ENCODE measurements at regions not wholly inside any gene's neighbourhood (a gene's known extent, or its start where the extent isn't known, plus 50 kb on each side); places are given as distances from the start of the nearest gene placed in this dataset.
"Not testable (repeated sequence)": the region's sequence is repeated elsewhere in the genome, so short reads cannot be mapped to it uniquely, and the experiment has no call there.

GRCh38 chr13:30063892-30064291 lies 213.5 kb upstream of the UBL3 start:
- ATAC-seq (ENCODE audit: low read depth) (no peak), DNase-seq (ENCODE audit: low spot score) (no peak)
- Histone ChIP-seq H3K4me3 (ENCODE audit: severe bottlenecking) (no peak overlapping the region), H3K4me1 (ENCODE audit: insufficient read depth, poor library complexity, severe bottlenecking) (no peaks in the 10 kb centered on the region), H3K27me3 (ENCODE audit: insufficient read depth, poor library complexity, severe bottlenecking) (no peaks in the 10 kb centered on the region), H3K9me3 (ENCODE audit: severe bottlenecking) (no peaks in the 10 kb centered on the region), H3K27ac (ENCODE audit: poor library complexity, severe bottlenecking) (no peak overlapping the region), H3K36me3 (ENCODE audit: low read depth) (no peaks in the 10 kb centered on the region)
- TF ChIP-seq CTCF (IDR thresholded peaks at IDR 0.05; ENCODE audit: poor library complexity, severe bottlenecking), result no peak

- DNase-seq (ENCODE audit: low spot score), result no peak
- H3K27me3 ChIP-seq (ENCODE audit: insufficient read depth, poor library complexity, severe bottlenecking), result no peaks in the 10 kb centered on the region
These were observed 210.8 kb upstream of the UBL3 start for GRCh38 chr13:30061217-30061616.

DNA sequence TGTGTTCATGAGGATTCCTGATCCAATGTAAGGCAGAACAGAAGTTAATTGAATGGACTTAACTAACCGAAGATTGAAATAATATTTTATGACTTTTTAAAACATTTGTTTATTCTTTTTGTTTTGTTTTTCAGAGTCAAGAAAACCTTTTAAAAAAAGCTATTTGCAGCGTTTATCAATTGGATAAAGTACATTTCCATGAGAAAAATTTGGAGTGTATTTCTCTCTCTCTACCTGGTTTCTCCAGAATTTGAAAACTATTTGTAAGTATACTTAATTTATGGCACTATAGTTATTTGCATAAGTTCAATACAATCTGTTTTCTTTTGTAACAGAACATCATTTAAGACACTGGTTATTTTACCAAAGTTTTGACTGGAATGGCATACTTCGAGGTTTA lies 208.0 kb upstream of the UBL3 start:
- ATAC-seq (ENCODE audit: low read depth) (no peak), DNase-seq (ENCODE audit: low spot score) (no peak)
- Histone ChIP-seq H3K27me3 (ENCODE audit: insufficient read depth, poor library complexity, severe bottlenecking) (no peaks in the 10 kb centered on the region), H3K27ac (ENCODE audit: poor library complexity, severe bottlenecking) (no peak overlapping the region), H3K4me1 (ENCODE audit: insufficient read depth, poor library complexity, severe bottlenecking) (no peaks in the 10 kb centered on the region), H3K4me3 (ENCODE audit: severe bottlenecking) (no peak overlapping the region), H3K9me3 (ENCODE audit: severe bottlenecking) (no peaks in the 10 kb centered on the region), H3K36me3 (ENCODE audit: low read depth) (no peaks in the 10 kb centered on the region)
- no peak for TF ChIP-seq CTCF (IDR thresholded peaks at IDR 0.05; ENCODE audit: poor library complexity, severe bottlenecking)

More at GRCh38 chr13:30061217-30061616, 210.8 kb upstream of the UBL3 start:
- no peak overlapping the region for H3K27ac ChIP-seq (ENCODE audit: poor library complexity, severe bottlenecking)
- no peak for ATAC-seq (ENCODE audit: low read depth)
- H3K4me3 ChIP-seq (ENCODE audit: severe bottlenecking), result no peak overlapping the region
- no peaks in the 10 kb centered on the region for H3K36me3 ChIP-seq (ENCODE audit: low read depth)
- TF ChIP-seq CTCF (IDR thresholded peaks at IDR 0.05; ENCODE audit: poor library complexity, severe bottlenecking), result no peak
- H3K4me1 ChIP-seq (ENCODE audit: insufficient read depth, poor library complexity, severe bottlenecking), result no peaks in the 10 kb centered on the region
- no peaks in the 10 kb centered on the region for H3K9me3 ChIP-seq (ENCODE audit: severe bottlenecking)

- not testable (repeated sequence) for H3K4me1 ChIP-seq (ENCODE audit: insufficient read depth, poor library complexity, severe bottlenecking); H3K36me3 ChIP-seq (ENCODE audit: low read depth); H3K27me3 ChIP-seq (ENCODE audit: insufficient read depth, poor library complexity, severe bottlenecking); H3K27ac ChIP-seq (ENCODE audit: poor library complexity, severe bottlenecking); ATAC-seq (ENCODE audit: low read depth); H3K9me3 ChIP-seq (ENCODE audit: severe bottlenecking); DNase-seq (ENCODE audit: low spot score); H3K4me3 ChIP-seq (ENCODE audit: severe bottlenecking)
These were observed 204.1 kb upstream of the UBL3 start for GRCh38 chr13:30054546-30054945.

DNA sequence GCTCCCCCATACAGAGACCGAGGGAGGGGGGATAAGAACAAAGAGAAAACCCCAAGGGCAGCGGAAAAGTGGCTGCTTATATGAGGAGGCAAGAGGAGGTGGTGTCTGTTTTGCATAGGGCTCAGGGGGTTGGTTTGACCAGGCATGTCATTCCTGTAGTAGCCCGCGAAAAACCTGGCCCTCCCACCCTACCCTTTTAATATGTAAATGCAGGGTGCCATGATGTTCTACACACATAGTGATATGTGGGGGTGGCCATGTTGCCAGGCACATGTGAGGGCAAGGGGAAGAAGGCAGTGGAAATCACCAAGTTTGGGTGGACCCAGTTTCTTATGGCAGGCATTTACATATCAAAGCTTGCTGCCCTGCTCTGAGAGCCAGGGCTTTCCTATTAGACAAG lies 203.5 kb upstream of the UBL3 start:
- DNase-seq (ENCODE audit: low spot score), result no peak
- no peak overlapping the region for H3K4me3 ChIP-seq (ENCODE audit: severe bottlenecking)
- no peaks in the 10 kb centered on the region for H3K27me3 ChIP-seq (ENCODE audit: insufficient read depth, poor library complexity, severe bottlenecking)
- no peak for TF ChIP-seq CTCF (IDR thresholded peaks at IDR 0.05; ENCODE audit: poor library complexity, severe bottlenecking)
- no peaks in the 10 kb centered on the region for H3K9me3 ChIP-seq (ENCODE audit: severe bottlenecking)
- no peak overlapping the region for H3K27ac ChIP-seq (ENCODE audit: poor library complexity, severe bottlenecking)
- H3K4me1 ChIP-seq (ENCODE audit: insufficient read depth, poor library complexity, severe bottlenecking), result no peaks in the 10 kb centered on the region
- no peak for ATAC-seq (ENCODE audit: low read depth)
- H3K36me3 ChIP-seq (ENCODE audit: low read depth), result no peaks in the 10 kb centered on the region

All from RWPE2 (cell line).